ENCODE measurements at regions not wholly inside any gene's neighbourhood (a gene's known extent, or its start where the extent isn't known, plus 50 kb on each side); places are given as distances from the start of the nearest gene placed in this dataset.
"Not testable (repeated sequence)": the region's sequence is repeated elsewhere in the genome, so short reads cannot be mapped to it uniquely, and the experiment has no call there.

- DNase-seq (no peak), ATAC-seq (ENCODE audit: poor library complexity) (no peak)
- H3K9me3 Mint-ChIP-seq: peaks cover 9% of the 10 kb centered on the region
- H3K9me3 ChIP-seq (ENCODE audit: control insufficient read depth in 1 of 2, insufficient read depth in 1 of 2, low read length in 2 of 2): peaks cover 0 to 4% of the 10 kb centered on the region in 2 experiments
- H3K4me3 ChIP-seq (ENCODE audit: low read length): no peak overlapping the region
- no peaks in the 10 kb centered on the region for H3K4me1 Mint-ChIP-seq (ENCODE audit: low read depth)
- no peak for TF ChIP-seq CTCF (IDR thresholded peaks at IDR 0.05)
- H3K4me3 Mint-ChIP-seq: no peak overlapping the region
- H3K27ac ChIP-seq (ENCODE audit: low read depth in 1 of 2, low read length in 2 of 2): no peak overlapping the region
- ChIA-PET POLR2A (no interaction called here), CTCF (no interaction called here)
- no peak overlapping the region for H3K27ac Mint-ChIP-seq
- no peaks in the 10 kb centered on the region for H3K4me1 ChIP-seq (ENCODE audit: insufficient read depth, low read length)
- intact Hi-C loops (cut with DNase I, micrococcal nuclease): no loop called here
- no peaks in the 10 kb centered on the region for H3K36me3 ChIP-seq (ENCODE audit: insufficient read depth, low read length)
- H3K27me3 Mint-ChIP-seq: no peaks in the 10 kb centered on the region
- no peaks in the 10 kb centered on the region for H3K27me3 ChIP-seq (ENCODE audit: control insufficient read depth in 1 of 2, insufficient read depth in 2 of 2, low read length in 2 of 2)
- H3K36me3 Mint-ChIP-seq (ENCODE audit: low read depth): no peaks in the 10 kb centered on the region
Measured at GRCh38 chr14:84929834-84930233, 600.1 kb upstream of the FLRT2 start.

GRCh38 chr14:84937016-84937415, 592.9 kb upstream of the FLRT2 start:
- H3K9me3 Mint-ChIP-seq: peaks cover 21% of the 10 kb centered on the region
- Histone ChIP-seq H3K9me3 (ENCODE audit: control insufficient read depth in 1 of 2, insufficient read depth in 1 of 2, low read length in 2 of 2) (no peaks in the 10 kb centered on the region), H3K4me3 (ENCODE audit: low read length) (no peak overlapping the region), H3K27ac (ENCODE audit: low read depth in 1 of 2, low read length in 2 of 2) (no peak overlapping the region), H3K4me1 (ENCODE audit: insufficient read depth, low read length) (no peaks in the 10 kb centered on the region), H3K27me3 (ENCODE audit: control insufficient read depth in 1 of 2, insufficient read depth in 2 of 2, low read length in 2 of 2) (no peaks in the 10 kb centered on the region), H3K36me3 (ENCODE audit: insufficient read depth, low read length) (no peaks in the 10 kb centered on the region)
- no peak overlapping the region for H3K4me3 Mint-ChIP-seq
- ChIA-PET CTCF (no interaction called here), POLR2A (no interaction called here)
- no peak for DNase-seq
- H3K36me3 Mint-ChIP-seq (ENCODE audit: low read depth): no peaks in the 10 kb centered on the region
- ATAC-seq (ENCODE audit: poor library complexity): no peak
- H3K27me3 Mint-ChIP-seq: no peaks in the 10 kb centered on the region
- intact Hi-C loops (cut with DNase I, micrococcal nuclease): no loop called here
- no peak overlapping the region for H3K27ac Mint-ChIP-seq
- no peaks in the 10 kb centered on the region for H3K4me1 Mint-ChIP-seq (ENCODE audit: low read depth)
- no peak for TF ChIP-seq CTCF (IDR thresholded peaks at IDR 0.05)

- no peaks in the 10 kb centered on the region for H3K4me1 ChIP-seq (ENCODE audit: insufficient read depth, low read length)
- H3K27me3 Mint-ChIP-seq: no peaks in the 10 kb centered on the region
- H3K4me3 Mint-ChIP-seq: no peak overlapping the region
- DNase-seq (no peak), ATAC-seq (ENCODE audit: poor library complexity) (no peak)
- no peak overlapping the region for H3K27ac ChIP-seq (ENCODE audit: low read depth in 1 of 2, low read length in 2 of 2)
- H3K27me3 ChIP-seq (ENCODE audit: control insufficient read depth in 1 of 2, insufficient read depth in 2 of 2, low read length in 2 of 2): no peaks in the 10 kb centered on the region
- H3K9me3 Mint-ChIP-seq: peaks cover 17% of the 10 kb centered on the region
- ChIA-PET CTCF (no interaction called here), POLR2A (no interaction called here)
- no peaks in the 10 kb centered on the region for H3K36me3 ChIP-seq (ENCODE audit: insufficient read depth, low read length)
- no peak overlapping the region for H3K4me3 ChIP-seq (ENCODE audit: low read length)
- no peak overlapping the region for H3K27ac Mint-ChIP-seq
- H3K4me1 Mint-ChIP-seq (ENCODE audit: low read depth): no peaks in the 10 kb centered on the region
- no peak for TF ChIP-seq CTCF (IDR thresholded peaks at IDR 0.05)
- no peaks in the 10 kb centered on the region for H3K36me3 Mint-ChIP-seq (ENCODE audit: low read depth)
- H3K9me3 ChIP-seq (ENCODE audit: control insufficient read depth in 1 of 2, insufficient read depth in 1 of 2, low read length in 2 of 2): no peaks in the 10 kb centered on the region
- intact Hi-C loops (cut with DNase I, micrococcal nuclease): no loop called here
Measured at GRCh38 chr14:84937449-84937848, 592.5 kb upstream of the FLRT2 start.

GRCh38 chr14:84944901-84945300, 585.0 kb upstream of the FLRT2 start:
- POLR2A ChIA-PET; H3K4me3 Mint-ChIP-seq; H3K36me3 Mint-ChIP-seq (ENCODE audit: low read depth); H3K4me1 Mint-ChIP-seq (ENCODE audit: low read depth); H3K27me3 Mint-ChIP-seq; CTCF ChIA-PET; H3K9me3 ChIP-seq (ENCODE audit: control insufficient read depth in 1 of 2, insufficient read depth in 1 of 2, low read length in 2 of 2); H3K27me3 ChIP-seq (ENCODE audit: control insufficient read depth in 1 of 2, insufficient read depth in 2 of 2, low read length in 2 of 2); DNase-seq; H3K4me1 ChIP-seq (ENCODE audit: insufficient read depth, low read length); H3K36me3 ChIP-seq (ENCODE audit: insufficient read depth, low read length); H3K27ac ChIP-seq (ENCODE audit: low read depth in 1 of 2, low read length in 2 of 2); ATAC-seq (ENCODE audit: poor library complexity); H3K27ac Mint-ChIP-seq; H3K9me3 Mint-ChIP-seq; H3K4me3 ChIP-seq (ENCODE audit: low read length); intact Hi-C loops (cut with DNase I, micrococcal nuclease): not testable (repeated sequence)

Measured in CD4-positive, alpha-beta T cell (primary cell).